Colonic mucosa (tissue), 4 donors: ENCODE measurements at regions not wholly inside any gene's neighbourhood (a gene's known extent, or its start where the extent isn't known, plus 50 kb on each side); places are given as distances from the start of the nearest gene placed in this dataset.

Source experiments
- DNase-seq: peaks from one replicate; pipeline ENCODE4 v3.0.0-alpha.2; 2020
- H3K27ac ChIP-seq: fragments of 200-600 bp; one replicate; pipeline ENCODE4 v1.8.0; 2021
- H3K27me3 ChIP-seq: fragments of 200-600 bp; one replicate; pipeline ENCODE4 v1.8.0; 2021
- H3K36me3 ChIP-seq: fragments of 200-600 bp; one replicate; pipeline ENCODE4 v1.8.0; 2021
- H3K4me1 ChIP-seq: fragments of 200-600 bp; one replicate; pipeline ENCODE4 v1.8.0; 2021; ENCODE audit warnings: mild to moderate bottlenecking
- H3K4me3 ChIP-seq: fragments of 200-600 bp; one replicate; pipeline ENCODE4 v1.8.0; 2021
- H3K9ac ChIP-seq, 2 donors: one replicate each; pipeline ENCODE4 v1.7.0; 2013; ENCODE audit warnings: control low read depth in 2 of 2, low read depth in 2 of 2, low read length in 2 of 2
- H3K9me3 ChIP-seq: fragments of 200-600 bp; one replicate; pipeline ENCODE4 v1.8.0; 2021
- intact Hi-C: fragments of 100-400 bp; cut with DNase I; formaldehyde crosslinking; loops from one replicate; pipeline ENCODE4 v1.14.1; 2022
- TF ChIP-seq, protein P1 (sequence below): fragments of 200-600 bp; IDR thresholded peaks from one replicate; pipeline ENCODE4 v1.8.0; 2022; ENCODE audit warnings: antibody characterized with exemption, mild to moderate bottlenecking
- donor health status: healthy.
- donor health status: DM: no; HTN: no; CAD: no.
- donor health status: DM: no; HTN: no; CAD: no.

DNA sequence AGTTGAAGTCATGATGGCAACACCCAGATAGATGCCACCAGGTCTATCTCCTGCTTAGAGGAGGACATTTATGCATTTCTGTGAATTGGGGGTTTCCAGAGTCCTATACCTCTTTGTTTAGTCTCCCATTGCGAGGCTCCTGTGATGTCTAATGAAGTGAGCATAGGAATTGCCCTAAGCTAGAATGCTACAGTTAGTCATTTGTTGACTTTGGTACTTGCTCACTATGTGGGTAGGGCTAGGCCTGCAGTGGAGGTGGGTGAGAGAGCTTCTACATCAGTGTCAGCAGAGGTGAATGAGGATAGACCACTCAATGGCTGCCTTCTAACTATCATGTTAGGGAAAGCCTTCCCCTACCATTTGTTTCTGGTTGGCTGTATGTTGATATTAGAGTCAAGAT, 173.3 kb upstream of the POC5 start:
- H3K27me3 ChIP-seq: no peaks in the 10 kb centered on the region
- no peak overlapping the region for H3K27ac ChIP-seq
- H3K9ac ChIP-seq: no peak overlapping the region
- intact Hi-C loops: no loop called here
- no peak overlapping the region for H3K4me3 ChIP-seq
- no peaks in the 10 kb centered on the region for H3K4me1 ChIP-seq
- no peak for DNase-seq
- no peaks in the 10 kb centered on the region for H3K36me3 ChIP-seq
- no peaks in the 10 kb centered on the region for H3K9me3 ChIP-seq
- TF ChIP-seq, protein P1, sequence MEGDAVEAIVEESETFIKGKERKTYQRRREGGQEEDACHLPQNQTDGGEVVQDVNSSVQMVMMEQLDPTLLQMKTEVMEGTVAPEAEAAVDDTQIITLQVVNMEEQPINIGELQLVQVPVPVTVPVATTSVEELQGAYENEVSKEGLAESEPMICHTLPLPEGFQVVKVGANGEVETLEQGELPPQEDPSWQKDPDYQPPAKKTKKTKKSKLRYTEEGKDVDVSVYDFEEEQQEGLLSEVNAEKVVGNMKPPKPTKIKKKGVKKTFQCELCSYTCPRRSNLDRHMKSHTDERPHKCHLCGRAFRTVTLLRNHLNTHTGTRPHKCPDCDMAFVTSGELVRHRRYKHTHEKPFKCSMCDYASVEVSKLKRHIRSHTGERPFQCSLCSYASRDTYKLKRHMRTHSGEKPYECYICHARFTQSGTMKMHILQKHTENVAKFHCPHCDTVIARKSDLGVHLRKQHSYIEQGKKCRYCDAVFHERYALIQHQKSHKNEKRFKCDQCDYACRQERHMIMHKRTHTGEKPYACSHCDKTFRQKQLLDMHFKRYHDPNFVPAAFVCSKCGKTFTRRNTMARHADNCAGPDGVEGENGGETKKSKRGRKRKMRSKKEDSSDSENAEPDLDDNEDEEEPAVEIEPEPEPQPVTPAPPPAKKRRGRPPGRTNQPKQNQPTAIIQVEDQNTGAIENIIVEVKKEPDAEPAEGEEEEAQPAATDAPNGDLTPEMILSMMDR: no peak

DNA sequence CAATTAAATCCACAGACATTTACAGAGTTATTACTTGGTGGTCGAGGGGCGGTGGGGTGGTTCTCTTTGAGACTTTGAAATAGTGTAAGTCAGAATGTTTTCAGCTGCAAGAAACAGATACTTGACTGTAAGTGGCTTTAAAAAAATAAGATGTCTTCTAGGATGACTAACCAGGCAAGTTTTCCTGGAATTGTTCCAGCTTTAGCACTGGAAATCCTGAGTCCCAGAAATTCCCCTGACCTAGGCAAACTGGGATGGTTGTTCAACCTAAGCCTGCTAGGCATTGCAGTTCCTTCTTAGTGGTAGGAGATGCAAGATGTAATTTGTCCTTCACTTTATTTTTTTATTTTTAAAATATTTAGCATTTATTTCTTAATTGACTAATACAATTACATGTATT, 169.5 kb upstream of the POC5 start:
- no peak overlapping the region for H3K27ac ChIP-seq
- DNase-seq: no peak
- H3K4me1 ChIP-seq: no peaks in the 10 kb centered on the region
- H3K4me3 ChIP-seq: no peak overlapping the region
- TF ChIP-seq, protein P1: no peak
- H3K27me3 ChIP-seq: no peaks in the 10 kb centered on the region
- intact Hi-C loops: no loop called here
- H3K9ac ChIP-seq: no peak overlapping the region
- no peaks in the 10 kb centered on the region for H3K36me3 ChIP-seq
- no peaks in the 10 kb centered on the region for H3K9me3 ChIP-seq

DNA sequence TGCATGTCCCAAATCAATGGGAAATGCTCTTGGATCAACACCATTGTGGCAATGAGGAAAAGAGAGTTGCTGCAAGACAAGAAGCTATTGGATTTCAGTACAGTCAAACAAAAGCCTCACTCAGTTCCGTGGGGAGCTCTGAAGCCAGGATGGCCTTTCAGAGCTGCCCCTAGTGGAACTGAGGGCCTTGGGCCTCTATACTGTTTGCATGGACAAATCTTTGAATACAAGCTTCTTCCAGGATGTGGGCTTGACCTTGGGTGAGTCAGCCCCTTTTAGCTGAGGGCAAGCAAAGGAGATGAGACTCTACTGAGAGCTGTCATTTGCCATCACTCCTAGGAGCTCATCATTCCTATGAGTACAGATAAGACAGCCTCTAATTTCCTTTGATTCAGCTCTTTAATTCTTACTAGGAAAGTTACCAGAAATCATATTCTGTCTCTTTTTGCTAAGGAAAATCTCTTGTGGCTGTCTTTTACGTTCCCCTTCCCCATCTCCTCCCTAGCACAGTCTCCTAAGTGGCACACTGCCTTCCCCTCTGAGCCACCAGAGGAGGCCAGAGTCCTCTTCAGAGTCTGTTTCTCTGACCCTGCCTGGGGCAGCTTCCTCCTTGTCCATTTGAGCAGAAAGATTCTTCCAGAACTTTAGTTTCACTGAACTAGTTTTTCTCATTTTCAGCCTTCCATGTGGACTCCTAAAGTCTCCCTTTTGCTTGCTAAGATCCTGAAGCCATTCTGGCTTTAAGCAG, 168.8 kb upstream of the POC5 start:
- no peak overlapping the region for H3K9ac ChIP-seq
- H3K27ac ChIP-seq: no peak overlapping the region
- H3K4me1 ChIP-seq: no peaks in the 10 kb centered on the region
- no peaks in the 10 kb centered on the region for H3K27me3 ChIP-seq
- TF ChIP-seq, protein P1: peak; percentile 42
- H3K36me3 ChIP-seq: no peaks in the 10 kb centered on the region
- no peak for DNase-seq
- H3K9me3 ChIP-seq: no peaks in the 10 kb centered on the region
- H3K4me3 ChIP-seq: no peak overlapping the region
- intact Hi-C loops: no loop called here

DNA sequence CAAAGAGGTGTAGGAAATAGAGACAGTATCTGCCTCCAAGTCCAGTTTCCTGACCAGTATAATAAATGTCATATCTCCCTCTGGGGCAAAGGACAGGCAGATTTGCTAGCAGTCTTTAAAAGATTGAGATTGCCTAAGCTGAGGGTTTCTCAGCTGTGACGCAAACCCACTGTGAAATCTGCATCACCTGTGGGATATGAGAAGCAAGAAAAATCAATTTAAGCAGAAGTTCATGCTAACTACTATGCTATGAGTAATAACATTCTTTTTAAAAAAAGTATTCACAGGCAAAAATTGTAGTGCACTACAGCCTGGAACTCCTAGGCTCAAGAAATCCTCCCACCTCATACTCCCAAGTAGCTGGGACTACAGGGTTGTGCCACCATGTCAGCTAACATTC, 168.1 kb upstream of the POC5 start:
- TF ChIP-seq, protein P1: no peak

DNA sequence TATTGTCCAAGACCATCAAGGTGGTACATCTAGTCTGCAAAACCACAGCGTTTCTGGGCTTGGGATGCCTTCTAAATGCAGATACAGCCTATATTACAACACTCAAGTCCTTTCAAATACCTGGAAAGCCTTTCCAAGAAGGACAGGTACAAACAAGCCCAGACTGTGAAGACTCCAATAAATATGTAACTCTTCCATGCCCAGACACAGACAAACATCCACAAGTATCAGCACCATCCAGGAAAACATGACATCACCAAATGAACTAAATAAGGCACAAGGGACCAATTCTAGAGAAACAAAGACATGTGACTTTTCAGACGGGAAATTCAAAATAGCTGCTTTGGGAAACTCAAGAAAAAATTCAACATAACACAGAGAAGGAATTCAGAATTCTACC, 152.7 kb upstream of the POC5 start:
- DNase-seq: no peak

More for the DNA sequence above, 168.1 kb upstream of the POC5 start:
- no peak overlapping the region for H3K27ac ChIP-seq
- intact Hi-C loops: no loop called here
- no peak for DNase-seq
- no peaks in the 10 kb centered on the region for H3K36me3 ChIP-seq
- H3K9ac ChIP-seq: no peak overlapping the region
- no peak overlapping the region for H3K4me3 ChIP-seq
- H3K9me3 ChIP-seq: no peaks in the 10 kb centered on the region
- no peaks in the 10 kb centered on the region for H3K4me1 ChIP-seq
- no peaks in the 10 kb centered on the region for H3K27me3 ChIP-seq

More for the DNA sequence above, 152.7 kb upstream of the POC5 start:
- Histone ChIP-seq H3K9ac (no peak overlapping the region), H3K9me3 (no peaks in the 10 kb centered on the region), H3K27ac (no peak overlapping the region), H3K4me3 (no peak overlapping the region), H3K36me3 (no peaks in the 10 kb centered on the region), H3K4me1 (no peaks in the 10 kb centered on the region), H3K27me3 (no peaks in the 10 kb centered on the region)
- intact Hi-C loops: no loop called here
- TF ChIP-seq, protein P1: no peak
